ENCODE measurements at regions not wholly inside any gene's neighbourhood (a gene's known extent, or its start where the extent isn't known, plus 50 kb on each side); places are given as distances from the start of the nearest gene placed in this dataset.

GRCh38 chr15:31259562-31260252 is 66.9 kb upstream of the KLF13 start:
- no peak for TF ChIP-seq CTCF (IDR thresholded peaks at IDR 0.05 in 4 of 5, conservative IDR thresholded peaks at IDR 0.05 in 1 of 5)
- no peak for TF ChIP-seq POLR2A (IDR thresholded peaks at IDR 0.05)

All from gastrocnemius medialis (tissue), 4 donors.